ENCODE measurements at regions not wholly inside any gene's neighbourhood (a gene's known extent, or its start where the extent isn't known, plus 50 kb on each side); places are given as distances from the start of the nearest gene placed in this dataset.

- DNase-seq, result no peak
Observed at GRCh38 chr18:76684265-76684664, 138.1 kb upstream of the ZNF236 start.

GRCh38 chr18:76679945-76680344 lies 142.4 kb upstream of the ZNF236 start:
- no peak for DNase-seq

GRCh38 chr18:76679259-76679658 lies 143.1 kb upstream of the ZNF236 start:
- no peak for DNase-seq

- peak; percentile 17 for DNase-seq
Observed at GRCh38 chr18:76678248-76678647, 144.1 kb upstream of the ZNF236 start.

DNA sequence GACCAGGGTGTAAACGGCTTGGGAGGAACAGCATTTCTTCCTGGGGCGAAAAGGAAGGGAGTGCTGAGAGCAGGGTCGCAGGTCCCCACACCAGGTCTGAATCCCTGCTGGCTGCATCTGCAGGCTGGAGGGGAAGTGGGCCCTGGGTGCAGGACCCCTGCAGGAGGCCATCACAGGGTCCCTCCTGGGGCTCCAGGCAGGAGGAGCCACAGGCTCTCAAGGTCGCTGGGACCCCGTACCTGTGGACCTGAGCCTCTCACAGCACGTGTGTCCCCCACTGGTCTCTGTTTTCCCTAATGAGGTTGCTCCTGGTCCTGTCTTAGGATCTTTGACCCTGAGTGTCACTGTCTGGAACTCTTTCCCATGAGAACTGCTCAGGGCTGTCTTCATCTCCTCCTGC lies 147.8 kb upstream of the ZNF236 start:
- DNase-seq, result no peak

- DNase-seq, result no peak
Observed at GRCh38 chr18:76673281-76674185, 148.8 kb upstream of the ZNF236 start.

GRCh38 chr18:76672627-76673026 lies 149.7 kb upstream of the ZNF236 start:
- DNase-seq, result no peak

- DNase-seq, result no peak
Observed at GRCh38 chr18:76670564-76671288, 151.6 kb upstream of the ZNF236 start.

GRCh38 chr18:76668546-76668945 lies 153.8 kb upstream of the ZNF236 start:
- no peak for DNase-seq

GRCh38 chr18:76668119-76668518 lies 154.2 kb upstream of the ZNF236 start:
- DNase-seq, result no peak

DNA sequence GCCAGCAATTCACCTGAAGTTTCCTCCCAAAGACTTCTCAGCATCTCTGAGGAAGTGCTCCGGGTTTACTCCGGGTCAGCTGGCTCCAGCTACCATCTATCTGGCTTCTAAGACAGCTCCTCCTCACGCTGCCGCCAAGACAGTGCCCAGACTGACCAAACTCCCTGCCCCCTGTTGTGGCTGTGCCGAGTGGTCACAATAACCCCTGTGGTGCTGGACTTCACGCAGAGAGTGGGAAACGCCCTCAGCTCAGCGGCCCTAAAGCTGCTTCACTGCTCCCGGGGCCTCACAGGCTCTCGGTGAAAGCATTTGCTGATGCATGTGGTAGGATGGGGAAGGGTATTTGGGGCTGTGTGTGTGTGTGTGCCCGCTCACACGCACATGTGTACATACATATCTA lies 154.8 kb upstream of the ZNF236 start:
- DNase-seq, result no peak

- no peak for DNase-seq
Observed at GRCh38 chr18:76662626-76663025, 159.7 kb upstream of the ZNF236 start.

DNA sequence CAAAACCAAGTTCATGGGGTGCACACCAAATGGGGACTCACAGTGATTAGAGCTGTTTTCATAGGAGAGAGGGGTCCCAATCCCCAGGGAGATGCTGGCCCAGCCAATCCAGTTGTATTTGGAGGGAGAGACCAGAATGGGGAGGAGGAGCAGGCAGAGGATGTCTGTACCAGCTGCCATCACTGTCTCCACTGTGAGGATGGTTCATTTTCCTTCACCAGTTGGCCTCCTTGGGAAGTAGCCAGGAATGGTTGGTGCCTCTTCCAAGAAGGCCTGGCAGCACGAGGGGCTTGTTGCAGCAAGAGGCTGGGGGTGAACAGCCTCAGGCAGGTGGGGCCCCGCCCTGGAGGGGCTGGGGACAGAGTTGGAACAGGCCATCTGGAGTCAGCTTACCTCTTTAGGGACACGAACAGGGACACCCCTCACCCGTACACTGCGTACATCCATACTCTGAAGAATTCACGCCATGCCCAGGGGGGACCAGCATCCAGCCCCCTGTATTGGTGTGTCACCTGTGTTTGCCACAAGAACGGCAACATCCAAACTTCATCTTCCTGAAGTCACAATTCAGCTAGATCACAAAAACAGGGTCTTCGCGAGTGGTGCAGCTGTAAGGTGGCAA lies 161.7 kb upstream of the ZNF236 start:
- DNase-seq, result no peak

DNA sequence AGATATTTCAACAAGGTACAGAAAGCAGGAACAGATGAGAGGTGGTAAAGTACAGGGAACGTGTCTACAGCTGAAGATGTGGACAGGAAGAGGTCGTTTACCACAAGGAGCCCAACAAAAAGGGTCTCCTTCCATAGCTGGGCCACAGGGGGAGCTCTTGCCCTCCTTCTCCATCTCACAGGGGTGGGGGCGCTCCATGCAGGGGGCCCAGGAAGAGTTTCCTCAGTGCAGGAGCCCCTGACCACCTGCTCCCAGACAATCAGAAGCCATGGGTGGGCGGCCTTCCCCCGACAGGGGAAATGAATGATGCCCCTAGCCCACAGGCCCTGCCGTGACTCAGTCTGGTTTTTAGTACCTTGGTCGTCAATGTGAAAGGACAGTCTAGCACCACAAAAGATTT lies 163.6 kb upstream of the ZNF516 start:
- no peak for DNase-seq

DNA sequence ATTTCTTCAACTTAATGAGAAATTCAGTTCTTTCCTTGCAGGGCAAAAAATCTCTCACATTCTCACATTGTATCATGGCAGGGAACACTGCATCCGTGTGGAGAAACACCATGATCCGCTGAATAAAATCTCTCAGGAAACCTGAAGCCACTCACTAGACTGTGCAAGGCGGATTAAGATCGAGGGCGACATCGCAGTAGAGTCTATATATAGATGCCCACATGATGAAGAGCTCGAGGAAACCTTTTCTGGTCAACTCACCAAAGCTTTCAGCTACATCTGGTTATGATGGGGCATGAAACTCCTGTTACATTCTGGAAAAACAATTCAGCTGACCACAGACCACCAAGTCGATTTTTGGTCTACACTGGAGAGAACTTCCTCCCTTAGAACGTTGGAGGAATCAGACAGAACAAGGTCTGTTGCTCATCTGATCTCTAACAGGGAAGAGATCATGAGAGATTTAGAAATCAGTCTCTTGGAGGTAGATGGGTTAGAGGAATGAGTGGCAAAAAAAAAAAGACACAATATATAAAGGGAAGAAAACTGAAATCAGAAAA lies 162.9 kb upstream of the ZNF516 start:
- DNase-seq, result no peak

GRCh38 chr18:76656925-76657827 lies 162.1 kb upstream of the ZNF516 start:
- no peak for DNase-seq

- DNase-seq, result no peak
Observed at GRCh38 chr18:76654577-76654976, 159.5 kb upstream of the ZNF516 start.

DNA sequence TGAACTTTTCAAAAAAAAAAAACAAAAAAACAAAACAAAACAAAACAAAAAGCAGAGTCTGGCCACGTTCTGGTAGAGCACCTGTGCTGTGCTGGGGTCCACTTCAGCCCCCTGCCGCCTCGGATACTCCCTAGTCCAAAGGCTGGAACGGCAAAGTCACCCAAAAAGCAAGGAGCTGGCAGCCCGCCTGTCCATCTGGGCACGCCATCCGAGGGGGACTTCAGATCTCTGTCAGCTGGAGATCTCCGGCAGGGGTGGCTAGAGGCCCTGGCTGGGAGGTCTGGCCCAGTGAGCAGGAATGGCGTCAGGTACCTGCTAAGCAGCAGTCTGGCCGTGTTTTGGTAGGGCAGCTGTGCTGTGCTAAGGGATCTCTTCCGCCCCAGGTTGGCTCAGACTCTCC lies 152.3 kb upstream of the ZNF516 start:
- DNase-seq, result no peak

DNA sequence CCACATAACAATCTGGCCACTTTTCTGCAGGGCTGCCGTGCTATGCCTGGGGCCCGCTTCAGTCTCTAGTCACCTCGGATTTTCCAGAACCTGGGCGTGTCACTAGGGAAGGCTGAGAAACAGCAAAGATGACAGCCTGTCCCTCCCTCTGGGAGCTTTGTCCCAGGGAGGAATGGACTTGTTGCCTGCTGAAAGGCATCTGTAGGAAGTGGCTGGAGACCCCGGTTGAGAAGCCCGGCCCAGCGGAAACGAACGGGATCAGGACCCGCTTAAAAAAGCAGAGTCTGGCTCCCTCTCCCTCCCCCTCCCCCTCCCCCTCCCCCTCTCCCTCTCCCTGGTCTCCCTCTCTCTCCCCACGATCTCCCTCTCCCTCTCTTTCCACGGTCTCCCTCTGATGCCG lies 149.5 kb upstream of the ZNF516 start:
- DNase-seq, result no peak

- DNase-seq, result no peak
Observed at GRCh38 chr18:76643996-76644395, 149.0 kb upstream of the ZNF516 start.

DNA sequence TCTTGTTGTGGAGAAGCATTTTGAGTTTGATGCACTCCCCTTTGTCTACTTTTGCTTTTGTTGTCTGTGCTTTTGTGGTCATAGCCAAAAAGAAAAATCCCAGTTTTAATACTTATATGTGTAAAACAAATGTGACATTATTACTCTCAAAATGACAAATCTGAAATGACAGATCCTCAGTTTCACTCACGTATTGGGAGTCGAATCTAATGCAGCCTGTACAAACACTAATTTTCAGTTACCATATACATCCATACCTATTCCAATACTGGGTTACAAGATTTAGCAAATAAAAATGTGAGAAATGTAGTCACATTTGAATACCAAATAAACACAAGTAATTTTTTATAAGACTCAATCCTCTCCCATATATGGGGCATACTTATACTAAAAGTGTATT lies 148.2 kb upstream of the ZNF516 start:
- DNase-seq, result no peak

GRCh38 chr18:76640438-76640837 lies 145.4 kb upstream of the ZNF516 start:
- no peak for DNase-seq
